ENCODE measurements at regions not wholly inside any gene's neighbourhood (a gene's known extent, or its start where the extent isn't known, plus 50 kb on each side); places are given as distances from the start of the nearest gene placed in this dataset.

GRCh38 chrX:96373047-96373355 is 311.6 kb upstream of the DIAPH2 start:
- no peak for TF ChIP-seq POLR2A (IDR thresholded peaks at IDR 0.05)
- TF ChIP-seq CTCF (IDR thresholded peaks at IDR 0.05) = no peak

All from heart left ventricle (tissue), 13 donors.